GM19239 (cell line): ENCODE measurements at regions not wholly inside any gene's neighbourhood (a gene's known extent, or its start where the extent isn't known, plus 50 kb on each side); places are given as distances from the start of the nearest gene placed in this dataset.
"Not testable (repeated sequence)": the region's sequence is repeated elsewhere in the genome, so short reads cannot be mapped to it uniquely, and the experiment has no call there.

Experiments
- DNase-seq: peaks from one replicate; pipeline ENCODE4 v3.0.0; 2011; ENCODE audit warnings: low spot score; ENCODE audit not compliant: insufficient read length
- FAIRE-seq: peaks from 2 replicates; lab custom pipeline; 2011; peaks lifted over from hg19 to GRCh38; lab: Jason Lieb, UNC

DNA sequence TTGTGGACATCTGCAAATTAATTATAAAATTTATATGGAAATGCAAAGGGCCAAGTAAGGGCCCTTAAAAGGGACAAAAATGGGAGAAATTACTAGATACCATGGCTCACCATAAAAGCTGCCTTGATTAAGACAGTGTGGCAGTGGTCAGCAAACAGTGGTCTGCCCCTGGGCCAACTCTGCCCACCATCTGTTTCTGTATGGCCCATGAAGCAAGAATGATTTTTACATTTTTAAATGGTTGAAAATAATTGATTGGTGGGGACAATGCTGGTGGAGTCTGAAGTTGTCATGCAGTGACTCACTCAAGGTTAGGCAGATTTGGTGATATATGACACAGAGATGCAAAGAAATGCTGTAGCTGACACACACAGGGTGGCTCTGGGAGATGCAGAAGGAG, 295.6 kb downstream of the RTP5 start:
- not testable (repeated sequence) for FAIRE-seq, DNase-seq

DNA sequence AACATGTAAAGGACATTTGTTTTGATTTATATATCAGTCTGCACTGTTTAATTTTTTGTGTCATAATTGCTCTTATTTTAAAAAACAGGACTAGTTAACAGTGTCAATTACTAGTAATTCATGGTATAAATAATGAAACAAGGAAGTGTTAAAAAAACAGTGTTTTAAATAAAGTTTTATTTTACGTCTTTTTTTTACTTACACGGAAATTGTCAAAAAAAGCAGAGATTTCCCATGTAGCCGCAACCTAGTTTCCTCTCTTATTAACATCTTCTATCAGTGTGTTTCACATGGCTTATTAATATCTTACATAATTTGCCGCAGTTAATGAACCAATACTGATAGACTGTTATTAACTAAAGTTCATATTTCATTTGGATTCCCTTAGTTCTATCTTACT, 301.8 kb downstream of the RTP5 start:
- FAIRE-seq, DNase-seq: not testable (repeated sequence)
